ENCODE measurements at regions not wholly inside any gene's neighbourhood (a gene's known extent, or its start where the extent isn't known, plus 50 kb on each side); places are given as distances from the start of the nearest gene placed in this dataset.

- no peak for DNase-seq (ENCODE audit: extremely low spot score in 2 of 2)
- peaks cover 17% of the 10 kb centered on the region for H3K4me1 ChIP-seq
- H3K27me3 ChIP-seq, result no peaks in the 10 kb centered on the region
- H3K4me3 ChIP-seq, result no peak overlapping the region
- TF ChIP-seq POLR2A (IDR thresholded peaks at IDR 0.05) (no peak), POLR2AphosphoS5 (IDR thresholded peaks at IDR 0.05; ENCODE audit: insufficient read depth in 1 of 2, low read depth in 1 of 2) (no peak), CTCF (IDR thresholded peaks at IDR 0.05) (no peak)
- intact Hi-C loops (cut with DNase I), result no loop called here
- no peaks in the 10 kb centered on the region for H3K9me3 ChIP-seq
- no peak overlapping the region for H3K27ac ChIP-seq
- H3K36me3 ChIP-seq, result no peaks in the 10 kb centered on the region
Measured at GRCh38 chr2:173593109-173593508, 238.4 kb downstream of the CDCA7 start.

GRCh38 chr2:173596244-173596643 lies 241.6 kb downstream of the CDCA7 start:
- no peaks in the 10 kb centered on the region for H3K36me3 ChIP-seq
- TF ChIP-seq CTCF (IDR thresholded peaks at IDR 0.05), result no peak
- no peak for DNase-seq (ENCODE audit: extremely low spot score in 2 of 2)

GRCh38 chr2:173598525-173598924 lies 243.9 kb downstream of the CDCA7 start:
- DNase-seq (ENCODE audit: extremely low spot score in 2 of 2), result no peak
- H3K27ac ChIP-seq, result no peak overlapping the region
- no peak overlapping the region for H3K4me3 ChIP-seq
- H3K27me3 ChIP-seq, result no peaks in the 10 kb centered on the region
- no peaks in the 10 kb centered on the region for H3K4me1 ChIP-seq
- intact Hi-C loops (cut with DNase I), result no loop called here
- H3K36me3 ChIP-seq, result no peaks in the 10 kb centered on the region
- no peaks in the 10 kb centered on the region for H3K9me3 ChIP-seq
- TF ChIP-seq CTCF (IDR thresholded peaks at IDR 0.05) (no peak), POLR2A (IDR thresholded peaks at IDR 0.05) (no peak), POLR2AphosphoS5 (IDR thresholded peaks at IDR 0.05; ENCODE audit: insufficient read depth in 1 of 2, low read depth in 1 of 2) (no peak)

More at GRCh38 chr2:173596244-173596643, 241.6 kb downstream of the CDCA7 start:
- Histone ChIP-seq H3K27me3 (no peaks in the 10 kb centered on the region), H3K9me3 (no peaks in the 10 kb centered on the region), H3K27ac (no peak overlapping the region), H3K4me3 (no peak overlapping the region), H3K4me1 (no peaks in the 10 kb centered on the region)
- intact Hi-C loops (cut with DNase I), result no loop called here

- no peak overlapping the region for H3K27ac ChIP-seq
- H3K4me1 ChIP-seq, result no peaks in the 10 kb centered on the region
- TF ChIP-seq POLR2A (IDR thresholded peaks at IDR 0.05), result no peak
- no peak for TF ChIP-seq CTCF (IDR thresholded peaks at IDR 0.05)
- no peak for TF ChIP-seq POLR2AphosphoS5 (IDR thresholded peaks at IDR 0.05; ENCODE audit: insufficient read depth in 1 of 2, low read depth in 1 of 2)
- intact Hi-C loops (cut with DNase I), result no loop called here
- H3K27me3 ChIP-seq, result no peaks in the 10 kb centered on the region
- H3K36me3 ChIP-seq, result no peaks in the 10 kb centered on the region
- H3K4me3 ChIP-seq, result no peak overlapping the region
- H3K9me3 ChIP-seq, result no peaks in the 10 kb centered on the region
- no peak for DNase-seq (ENCODE audit: extremely low spot score in 2 of 2)
Measured at GRCh38 chr2:173599821-173600359, 245.2 kb downstream of the CDCA7 start.

GRCh38 chr2:173602153-173602795 lies 247.6 kb downstream of the CDCA7 start:
- Histone ChIP-seq H3K27me3 (no peaks in the 10 kb centered on the region), H3K36me3 (no peaks in the 10 kb centered on the region), H3K4me1 (no peaks in the 10 kb centered on the region), H3K9me3 (no peaks in the 10 kb centered on the region), H3K27ac (no peak overlapping the region), H3K4me3 (no peak overlapping the region)
- TF ChIP-seq POLR2AphosphoS5 (IDR thresholded peaks at IDR 0.05; ENCODE audit: insufficient read depth in 1 of 2, low read depth in 1 of 2) (no peak), POLR2A (IDR thresholded peaks at IDR 0.05) (no peak), CTCF (IDR thresholded peaks at IDR 0.05) (no peak)
- no peak for DNase-seq (ENCODE audit: extremely low spot score in 2 of 2)
- intact Hi-C loops (cut with DNase I), result no loop called here

Data from vagina (tissue), 2 donors.